A549 (cell line): ENCODE measurements at regions not wholly inside any gene's neighbourhood (a gene's known extent, or its start where the extent isn't known, plus 50 kb on each side); places are given as distances from the start of the nearest gene placed in this dataset.
"Not testable (repeated sequence)": the region's sequence is repeated elsewhere in the genome, so short reads cannot be mapped to it uniquely, and the experiment has no call there.

ENCODE experiments used
- ATAC-seq, 2 experiments: fragments of 200-7000 bp in 1 of 2; fragments of >200 bp in 1 of 2; cut with Nextera tagmentation in 1 of 2; cut with Tn5 transposase in 1 of 2; 3 replicates each; pipeline versions ENCODE4 v1.8.0 to v1.9.1; 2018 to 2020; ENCODE audit warnings: mild to moderate bottlenecking in 1 of 2, moderate library complexity in 1 of 2
- CTCF ChIA-PET: fragments of 300-600 bp; sonication (Branson Sonifier 250); formaldehyde crosslinking; extraction: SDS; loops from one replicate; lab custom pipeline; 2021; ENCODE audit warnings: antibody characterized with exemption, inconsistent platforms; lab: Yijun Ruan, JAX
- POLR2A ChIA-PET: fragments of 350-600 bp; formaldehyde crosslinking; extraction: SDS; loops from one replicate; lab custom pipeline; 2021; ENCODE audit warnings: antibody characterized with exemption, inconsistent platforms; lab: Yijun Ruan, JAX
- DNase-seq, 2 experiments: peaks; one replicate each; pipeline versions ENCODE4 v3.0.0 to v3.0.0-alpha.2; 2011 to 2016; ENCODE audit warnings: low read depth in 1 of 2, low spot score in 1 of 2
- FAIRE-seq: peaks from 2 replicates; lab custom pipeline; 2011; peaks lifted over from hg19 to GRCh38; lab: Jason Lieb, UNC
- H3K27ac ChIP-seq, 2 experiments: fragments of >200 bp; sonication (Bioruptor Twin); formaldehyde crosslinking; 3 replicates each; pipeline ENCODE4 v1.5.1; 2016 to 2017
- H3K4me1 ChIP-seq: fragments of >200 bp; sonication (Bioruptor Twin); formaldehyde crosslinking; 3 replicates; pipeline ENCODE4 v1.6.1; 2016
- H3K4me2 ChIP-seq: fragments of >200 bp; sonication (Bioruptor Twin); formaldehyde crosslinking; 3 replicates; pipeline ENCODE4 v1.6.1; 2016
- H3K4me3 ChIP-seq: fragments of >200 bp; sonication (Bioruptor Twin); formaldehyde crosslinking; 3 replicates; pipeline ENCODE4 v1.5.1; 2016
- H3K9me3 ChIP-seq: fragments of >200 bp; sonication (Bioruptor Twin); formaldehyde crosslinking; 3 replicates; pipeline ENCODE4 v1.6.1; 2016
- BHLHE40 ChIP-seq: IDR thresholded peaks from 2 replicates; pipeline ENCODE4 v1.6.1; 2012; ENCODE audit warnings: low read depth, low read length, inconsistent platforms
- CEBPB ChIP-seq, 2 experiments: fragments of >200 bp in 1 of 2; sonication (Bioruptor Twin) in 1 of 2; formaldehyde crosslinking in 1 of 2; IDR thresholded peaks; 2 replicates each; pipeline ENCODE4 v1.6.1; 2012 to 2016
- EHMT2 ChIP-seq: fragments of 200-600 bp; sonication (generic); IDR thresholded peaks from 2 replicates; pipeline ENCODE4 v1.6.1; 2016; ENCODE audit warnings: antibody characterized with exemption, low read depth, mild to moderate bottlenecking, moderate library complexity
- GATA3 ChIP-seq: IDR thresholded peaks from 2 replicates; pipeline ENCODE4 v1.6.1; 2012; ENCODE audit warnings: borderline replicate concordance
- HOXB5 ChIP-seq: fragments of 250-450 bp; sonication (Bioruptor Pico); IDR thresholded peaks from 2 replicates; pipeline ENCODE4 v1.5.0; 2020; ENCODE audit warnings: mild to moderate bottlenecking, moderate library complexity
- JUN ChIP-seq, 2 experiments: fragments of >200 bp; sonication (Bioruptor Twin); formaldehyde crosslinking; IDR thresholded peaks; 2 replicates in 1 of 2; 3 replicates in 1 of 2; pipeline ENCODE4 v1.6.1; 2016 to 2017
- KDM1A ChIP-seq: fragments of 200-600 bp; sonication (generic); IDR thresholded peaks from 2 replicates; pipeline ENCODE4 v1.6.1; 2016; ENCODE audit warnings: low read depth, mild to moderate bottlenecking
- MYC ChIP-seq: IDR thresholded peaks from 2 replicates; pipeline ENCODE4 v1.6.1; 2012; ENCODE audit warnings: mild to moderate bottlenecking, inconsistent platforms, low read length, improper control_type of control experiment, borderline replicate concordance
- NPAS2 ChIP-seq: fragments of 250-450 bp; sonication (Bioruptor Pico); IDR thresholded peaks from 2 replicates; pipeline ENCODE4 v1.8.0; 2022; ENCODE audit warnings: mild to moderate bottlenecking, moderate library complexity, borderline replicate concordance
- PHF8 ChIP-seq: fragments of 200-600 bp; sonication (generic); IDR thresholded peaks from 2 replicates; pipeline ENCODE4 v1.6.1; 2016; ENCODE audit warnings: low read depth, mild to moderate bottlenecking, antibody characterized with exemption, moderate library complexity, borderline replicate concordance
- POLR2A ChIP-seq: IDR thresholded peaks from 2 replicates; pipeline ENCODE4 v1.6.1; 2012; ENCODE audit warnings: mild to moderate bottlenecking, low read length
- POLR2AphosphoS2 ChIP-seq: conservative IDR thresholded peaks from 2 replicates; pipeline ENCODE4 v1.6.1; 2012; ENCODE audit warnings: low read length, improper control_type of control experiment, inconsistent platforms
- RARB ChIP-seq: fragments of 250-450 bp; sonication (Bioruptor Pico); IDR thresholded peaks from 2 replicates; pipeline ENCODE4 v1.8.0; 2021; ENCODE audit warnings: mild to moderate bottlenecking, moderate library complexity
- RCOR1 ChIP-seq: fragments of 150-350 bp; IDR thresholded peaks from 2 replicates; pipeline ENCODE4 v1.6.1; 2014; ENCODE audit warnings: antibody characterized with exemption, low read length, low read depth
- RNF2 ChIP-seq: fragments of 200-600 bp; sonication (generic); IDR thresholded peaks from 2 replicates; pipeline ENCODE4 v1.6.1; 2016; ENCODE audit warnings: low read depth, mild to moderate bottlenecking, antibody characterized with exemption, moderate library complexity, borderline replicate concordance
- SMC3 ChIP-seq: fragments of >200 bp; sonication (Bioruptor Twin); formaldehyde crosslinking; IDR thresholded peaks from 3 replicates; pipeline ENCODE4 v1.6.1; 2018; ENCODE audit warnings: inconsistent platforms
- ZC3H11A ChIP-seq: fragments of 450-650 bp; IDR thresholded peaks from 2 replicates; pipeline ENCODE4 v1.6.1; 2014; ENCODE audit warnings: antibody characterized with exemption, mild to moderate bottlenecking
- WGBS: methylation state at CpG from one replicate; pipeline ENCODE4 v1.1.6; 2017; ENCODE audit errors: missing lambda C conversion rate; 5-methylcytosine and 5-hydroxymethylcytosine counted together
- TF ChIP-seq, protein P1 (sequence below): IDR thresholded peaks from 2 replicates; pipeline ENCODE4 v1.6.1; 2012
- TF ChIP-seq, protein P2 (sequence below): fragments of >200 bp; sonication (Bioruptor Twin); formaldehyde crosslinking; IDR thresholded peaks from 2 replicates; pipeline ENCODE4 v1.6.1; 2016
- TF ChIP-seq, protein P3 (sequence below): IDR thresholded peaks from 2 replicates; pipeline ENCODE4 v1.6.1; 2012; ENCODE audit warnings: low read depth, borderline replicate concordance
- TF ChIP-seq, protein P4 (sequence below): fragments of 200-600 bp; sonication (generic); IDR thresholded peaks from 2 replicates; pipeline ENCODE4 v1.6.1; 2016; ENCODE audit warnings: antibody characterized with exemption, mild to moderate bottlenecking, moderate library complexity
- TF ChIP-seq, protein P5 (sequence below): fragments of >200 bp; sonication (Bioruptor Twin); formaldehyde crosslinking; IDR thresholded peaks from 3 replicates; pipeline ENCODE4 v1.5.1; 2016

DNA sequence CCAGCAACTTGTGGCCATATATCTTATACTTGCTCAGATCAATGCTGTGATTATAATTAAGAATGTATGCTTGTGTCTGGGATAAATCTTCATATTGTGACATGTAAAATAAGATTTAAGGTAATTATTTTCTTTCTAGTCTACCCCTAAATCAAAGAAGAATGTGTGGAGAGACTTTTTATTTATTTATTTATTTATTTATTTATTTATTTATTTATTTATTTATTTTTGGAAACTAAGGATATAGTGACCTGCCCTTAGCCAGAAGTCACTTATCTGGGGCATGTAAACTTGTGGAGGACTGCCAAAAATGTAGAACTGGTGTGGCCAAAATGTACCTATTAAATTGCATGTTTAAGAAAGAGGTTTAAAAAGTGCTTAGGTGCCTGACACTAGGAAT is 144.3 kb downstream of the BEND2 start:
- no peak overlapping the region for H3K27ac ChIP-seq
- no peak overlapping the region for H3K4me2 ChIP-seq
- H3K9me3 ChIP-seq = no peaks in the 10 kb centered on the region
- peak; percentile 50 for TF ChIP-seq ZC3H11A
- TF ChIP-seq, protein P1, sequence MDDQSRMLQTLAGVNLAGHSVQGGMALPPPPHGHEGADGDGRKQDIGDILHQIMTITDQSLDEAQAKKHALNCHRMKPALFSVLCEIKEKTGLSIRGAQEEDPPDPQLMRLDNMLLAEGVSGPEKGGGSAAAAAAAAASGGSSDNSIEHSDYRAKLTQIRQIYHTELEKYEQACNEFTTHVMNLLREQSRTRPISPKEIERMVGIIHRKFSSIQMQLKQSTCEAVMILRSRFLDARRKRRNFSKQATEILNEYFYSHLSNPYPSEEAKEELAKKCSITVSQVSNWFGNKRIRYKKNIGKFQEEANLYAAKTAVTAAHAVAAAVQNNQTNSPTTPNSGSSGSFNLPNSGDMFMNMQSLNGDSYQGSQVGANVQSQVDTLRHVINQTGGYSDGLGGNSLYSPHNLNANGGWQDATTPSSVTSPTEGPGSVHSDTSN = no peak
- TF ChIP-seq, all 56 proteins: peak for 1
- ChIA-PET CTCF (no interaction called here), POLR2A (no interaction called here)
- no peak for FAIRE-seq
- ATAC-seq = no peak
- Histone ChIP-seq H3K4me1 (no peaks in the 10 kb centered on the region), H3K4me3 (no peak overlapping the region)
- no peak for DNase-seq

DNA sequence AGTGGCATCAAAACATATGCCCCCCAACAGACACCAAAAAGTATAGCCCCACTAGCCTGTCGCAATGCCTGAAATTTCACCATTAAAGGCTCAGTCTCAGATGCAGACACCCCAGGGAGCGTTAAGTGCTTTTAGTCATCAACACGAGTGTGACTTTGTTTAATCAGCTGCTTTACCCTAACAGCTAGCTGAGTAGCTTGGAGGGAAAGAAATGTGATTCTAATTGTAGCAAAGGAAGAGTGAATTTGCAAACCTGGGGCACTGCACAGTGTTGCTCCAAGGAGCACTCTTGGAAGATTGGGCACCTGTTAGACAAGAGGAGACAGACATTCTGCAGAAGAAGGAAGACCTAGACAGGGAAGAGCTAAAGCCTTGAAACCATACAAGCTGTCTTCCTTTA is 145.1 kb downstream of the BEND2 start:
- Histone ChIP-seq H3K4me3 (no peak overlapping the region), H3K9me3 (no peaks in the 10 kb centered on the region), H3K4me2 (no peak overlapping the region), H3K4me1 (no peaks in the 10 kb centered on the region), H3K27ac (no peak overlapping the region)
- peak; percentile 39 for FAIRE-seq
- TF ChIP-seq EHMT2 = no peak
- ChIA-PET CTCF (no interaction called here), POLR2A (no interaction called here)
- ATAC-seq = no peak
- 15% methylated on average over 3 of the region's 3 CpGs for WGBS
- DNase-seq = no peak

DNA sequence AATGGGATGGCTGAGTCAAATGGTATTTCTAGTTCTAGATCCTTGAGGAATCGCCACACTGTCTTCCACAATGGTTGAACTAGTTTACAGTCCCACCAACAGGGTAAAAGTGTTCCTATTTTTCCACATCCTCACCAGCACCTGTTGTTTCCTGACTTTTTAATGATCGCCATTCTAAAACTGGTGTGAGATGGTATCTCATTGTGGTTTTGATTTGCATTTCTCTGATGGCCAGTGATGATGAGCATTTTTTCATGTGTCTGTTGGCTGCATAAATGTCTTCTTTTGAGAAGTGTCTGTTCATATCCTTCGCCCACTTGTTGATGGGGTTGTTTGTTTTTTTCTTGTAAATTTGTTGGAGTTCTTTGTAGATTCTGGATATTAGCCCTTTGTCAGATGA is 152.6 kb downstream of the BEND2 start:
- H3K4me3 ChIP-seq, CTCF ChIA-PET, H3K27ac ChIP-seq, H3K4me2 ChIP-seq, FAIRE-seq, H3K4me1 ChIP-seq, POLR2A ChIA-PET, H3K9me3 ChIP-seq, ATAC-seq, DNase-seq: not testable (repeated sequence)
- 33% methylated on average over 3 of the region's 3 CpGs for WGBS

DNA sequence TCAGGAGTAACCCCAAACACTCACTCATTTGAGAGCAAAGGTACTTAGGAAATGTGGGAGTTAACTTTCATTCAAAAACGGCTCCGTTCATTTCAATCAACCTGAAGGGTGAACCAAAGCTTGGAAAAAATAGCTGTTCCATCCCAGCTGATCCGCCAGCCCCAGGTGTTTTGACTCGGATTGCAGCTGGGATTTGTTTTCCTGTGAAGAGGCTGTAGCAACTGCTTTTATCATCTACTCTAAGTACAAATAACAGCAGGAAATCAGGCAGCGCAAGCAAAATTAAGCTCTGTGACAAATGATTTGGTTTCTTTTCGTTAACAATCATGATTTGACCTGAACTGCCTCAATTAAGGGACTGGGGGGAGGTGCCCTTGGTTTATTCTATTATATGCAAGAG is 154.7 kb downstream of the BEND2 start:
- WGBS = 44% methylated on average over 6 of the region's 6 CpGs

More for the DNA sequence above, 154.7 kb downstream of the BEND2 start:
- Histone ChIP-seq H3K27ac (no peak overlapping the region), H3K9me3 (no peaks in the 10 kb centered on the region), H3K4me2 (no peak overlapping the region), H3K4me3 (no peak overlapping the region), H3K4me1 (no peaks in the 10 kb centered on the region)
- DNase-seq (no peak), ATAC-seq (no peak), FAIRE-seq (no peak)
- ChIA-PET CTCF (interaction anchor here (1.2 kb wide), 1 partner anchor 15 kb away, joined by 3 read pairs; no protein-coding TSS in a partner anchor), POLR2A (no interaction called here)
- TF ChIP-seq CEBPB (IDR thresholded peaks at IDR 0.05) (no peak), RCOR1 (no peak), POLR2AphosphoS2 (no peak), HOXB5 (CRISPR knock-in tag) (no peak), SMC3 (no peak), JUN (IDR thresholded peaks at IDR 0.05) (no peak), RNF2 (no peak), NPAS2 (no peak), POLR2A (no peak), PHF8 (no peak), GATA3 (no peak), BHLHE40 (no peak), MYC (no peak), KDM1A (no peak), RARB (CRISPR knock-in tag) (no peak)
- TF ChIP-seq, protein P2, sequence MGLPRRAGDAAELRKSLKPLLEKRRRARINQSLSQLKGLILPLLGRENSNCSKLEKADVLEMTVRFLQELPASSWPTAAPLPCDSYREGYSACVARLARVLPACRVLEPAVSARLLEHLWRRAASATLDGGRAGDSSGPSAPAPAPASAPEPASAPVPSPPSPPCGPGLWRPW = no peak
- TF ChIP-seq, protein P3, sequence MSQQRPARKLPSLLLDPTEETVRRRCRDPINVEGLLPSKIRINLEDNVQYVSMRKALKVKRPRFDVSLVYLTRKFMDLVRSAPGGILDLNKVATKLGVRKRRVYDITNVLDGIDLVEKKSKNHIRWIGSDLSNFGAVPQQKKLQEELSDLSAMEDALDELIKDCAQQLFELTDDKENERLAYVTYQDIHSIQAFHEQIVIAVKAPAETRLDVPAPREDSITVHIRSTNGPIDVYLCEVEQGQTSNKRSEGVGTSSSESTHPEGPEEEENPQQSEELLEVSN = no peak
- TF ChIP-seq, protein P4, sequence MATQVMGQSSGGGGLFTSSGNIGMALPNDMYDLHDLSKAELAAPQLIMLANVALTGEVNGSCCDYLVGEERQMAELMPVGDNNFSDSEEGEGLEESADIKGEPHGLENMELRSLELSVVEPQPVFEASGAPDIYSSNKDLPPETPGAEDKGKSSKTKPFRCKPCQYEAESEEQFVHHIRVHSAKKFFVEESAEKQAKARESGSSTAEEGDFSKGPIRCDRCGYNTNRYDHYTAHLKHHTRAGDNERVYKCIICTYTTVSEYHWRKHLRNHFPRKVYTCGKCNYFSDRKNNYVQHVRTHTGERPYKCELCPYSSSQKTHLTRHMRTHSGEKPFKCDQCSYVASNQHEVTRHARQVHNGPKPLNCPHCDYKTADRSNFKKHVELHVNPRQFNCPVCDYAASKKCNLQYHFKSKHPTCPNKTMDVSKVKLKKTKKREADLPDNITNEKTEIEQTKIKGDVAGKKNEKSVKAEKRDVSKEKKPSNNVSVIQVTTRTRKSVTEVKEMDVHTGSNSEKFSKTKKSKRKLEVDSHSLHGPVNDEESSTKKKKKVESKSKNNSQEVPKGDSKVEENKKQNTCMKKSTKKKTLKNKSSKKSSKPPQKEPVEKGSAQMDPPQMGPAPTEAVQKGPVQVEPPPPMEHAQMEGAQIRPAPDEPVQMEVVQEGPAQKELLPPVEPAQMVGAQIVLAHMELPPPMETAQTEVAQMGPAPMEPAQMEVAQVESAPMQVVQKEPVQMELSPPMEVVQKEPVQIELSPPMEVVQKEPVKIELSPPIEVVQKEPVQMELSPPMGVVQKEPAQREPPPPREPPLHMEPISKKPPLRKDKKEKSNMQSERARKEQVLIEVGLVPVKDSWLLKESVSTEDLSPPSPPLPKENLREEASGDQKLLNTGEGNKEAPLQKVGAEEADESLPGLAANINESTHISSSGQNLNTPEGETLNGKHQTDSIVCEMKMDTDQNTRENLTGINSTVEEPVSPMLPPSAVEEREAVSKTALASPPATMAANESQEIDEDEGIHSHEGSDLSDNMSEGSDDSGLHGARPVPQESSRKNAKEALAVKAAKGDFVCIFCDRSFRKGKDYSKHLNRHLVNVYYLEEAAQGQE = no peak
- TF ChIP-seq, protein P5, sequence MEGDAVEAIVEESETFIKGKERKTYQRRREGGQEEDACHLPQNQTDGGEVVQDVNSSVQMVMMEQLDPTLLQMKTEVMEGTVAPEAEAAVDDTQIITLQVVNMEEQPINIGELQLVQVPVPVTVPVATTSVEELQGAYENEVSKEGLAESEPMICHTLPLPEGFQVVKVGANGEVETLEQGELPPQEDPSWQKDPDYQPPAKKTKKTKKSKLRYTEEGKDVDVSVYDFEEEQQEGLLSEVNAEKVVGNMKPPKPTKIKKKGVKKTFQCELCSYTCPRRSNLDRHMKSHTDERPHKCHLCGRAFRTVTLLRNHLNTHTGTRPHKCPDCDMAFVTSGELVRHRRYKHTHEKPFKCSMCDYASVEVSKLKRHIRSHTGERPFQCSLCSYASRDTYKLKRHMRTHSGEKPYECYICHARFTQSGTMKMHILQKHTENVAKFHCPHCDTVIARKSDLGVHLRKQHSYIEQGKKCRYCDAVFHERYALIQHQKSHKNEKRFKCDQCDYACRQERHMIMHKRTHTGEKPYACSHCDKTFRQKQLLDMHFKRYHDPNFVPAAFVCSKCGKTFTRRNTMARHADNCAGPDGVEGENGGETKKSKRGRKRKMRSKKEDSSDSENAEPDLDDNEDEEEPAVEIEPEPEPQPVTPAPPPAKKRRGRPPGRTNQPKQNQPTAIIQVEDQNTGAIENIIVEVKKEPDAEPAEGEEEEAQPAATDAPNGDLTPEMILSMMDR = no peak
